ENCODE measurements at regions not wholly inside any gene's neighbourhood (a gene's known extent, or its start where the extent isn't known, plus 50 kb on each side); places are given as distances from the start of the nearest gene placed in this dataset.
"Not testable (repeated sequence)": the region's sequence is repeated elsewhere in the genome, so short reads cannot be mapped to it uniquely, and the experiment has no call there.

GRCh38 chr1:242811092-242811840 lies 286.8 kb upstream of the PLD5 start:
- no peak for DNase-seq

- no peak for DNase-seq
Measured at GRCh38 chr1:242806324-242806723, 281.8 kb upstream of the PLD5 start.

GRCh38 chr1:242805360-242805759 lies 280.9 kb upstream of the PLD5 start:
- DNase-seq = not testable (repeated sequence)

GRCh38 chr1:242802973-242803372 lies 278.5 kb upstream of the PLD5 start:
- no peak for DNase-seq

- DNase-seq = no peak
Measured at GRCh38 chr1:242800521-242800920, 276.0 kb upstream of the PLD5 start.

- DNase-seq = no peak
Measured at GRCh38 chr1:242797856-242798255, 273.4 kb upstream of the PLD5 start.

- no peak for DNase-seq
Measured at GRCh38 chr1:242788771-242789170, 264.3 kb upstream of the PLD5 start.

- DNase-seq = no peak
Measured at GRCh38 chr1:242787968-242788367, 263.5 kb upstream of the PLD5 start.

- no peak for DNase-seq
Measured at GRCh38 chr1:242784807-242785206, 260.3 kb upstream of the PLD5 start.

GRCh38 chr1:242784084-242784483 lies 259.6 kb upstream of the PLD5 start:
- DNase-seq = no peak

GRCh38 chr1:242774256-242774655 lies 249.8 kb upstream of the PLD5 start:
- DNase-seq = no peak

- DNase-seq = no peak
Measured at GRCh38 chr1:242770366-242770765, 245.9 kb upstream of the PLD5 start.

GRCh38 chr1:242764161-242764560 lies 239.7 kb upstream of the PLD5 start:
- DNase-seq = no peak

- DNase-seq = no peak
Measured at GRCh38 chr1:242761556-242761955, 237.1 kb upstream of the PLD5 start.

- DNase-seq = no peak
Measured at GRCh38 chr1:242754926-242755325, 230.4 kb upstream of the PLD5 start.

- no peak for DNase-seq
Measured at GRCh38 chr1:242754125-242754524, 229.6 kb upstream of the PLD5 start.

GRCh38 chr1:242747233-242747632 lies 222.7 kb upstream of the PLD5 start:
- DNase-seq = no peak

GRCh38 chr1:242745079-242745478 lies 220.6 kb upstream of the PLD5 start:
- no peak for DNase-seq

- no peak for DNase-seq
Measured at GRCh38 chr1:242743983-242744780, 219.7 kb upstream of the PLD5 start.

GRCh38 chr1:242738702-242739645 lies 214.5 kb upstream of the PLD5 start:
- DNase-seq = no peak

- DNase-seq = no peak
Measured at GRCh38 chr1:242736611-242737010, 212.1 kb upstream of the PLD5 start.

- DNase-seq = no peak
Measured at GRCh38 chr1:242735323-242735722, 210.8 kb upstream of the PLD5 start.

GRCh38 chr1:242731446-242731845 lies 206.9 kb upstream of the PLD5 start:
- no peak for DNase-seq
